ENCODE measurements at regions not wholly inside any gene's neighbourhood (a gene's known extent, or its start where the extent isn't known, plus 50 kb on each side); places are given as distances from the start of the nearest gene placed in this dataset.

DNA sequence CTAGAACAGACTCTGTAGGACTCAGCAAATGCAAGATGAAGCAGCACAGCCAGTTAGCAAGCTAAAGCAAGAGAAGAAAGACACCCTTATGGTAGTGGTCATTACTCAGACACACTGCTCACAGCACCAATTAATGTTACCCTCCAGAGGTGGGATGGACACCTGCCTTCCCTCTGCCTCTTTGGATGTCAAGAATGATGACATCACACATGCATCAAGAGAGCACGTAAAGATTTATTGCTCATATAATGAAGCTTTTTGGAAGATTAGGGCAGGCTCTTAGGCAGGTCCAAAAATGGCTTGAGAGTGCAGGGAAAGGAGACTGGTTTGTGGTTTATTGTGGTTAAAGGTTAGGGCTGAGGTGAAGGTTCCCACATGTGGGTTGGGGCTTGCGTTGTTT lies 137.0 kb downstream of the PRDM13 start:
- Mint-ChIP-seq H3K27me3 (peaks cover 29% of the 10 kb centered on the region), H3K4me1 (no peaks in the 10 kb centered on the region), H3K9me3 (ENCODE audit: low read depth) (no peaks in the 10 kb centered on the region), H3K4me3 (no peak overlapping the region), H3K27ac (no peak overlapping the region), H3K36me3 (ENCODE audit: low read depth) (no peaks in the 10 kb centered on the region)
- ChIA-PET POLR2A (no interaction called here), CTCF (no interaction called here)
- DNase-seq (no peak), ATAC-seq (no peak)
- intact Hi-C loops (cut with DNase I, micrococcal nuclease) = no loop called here

DNA sequence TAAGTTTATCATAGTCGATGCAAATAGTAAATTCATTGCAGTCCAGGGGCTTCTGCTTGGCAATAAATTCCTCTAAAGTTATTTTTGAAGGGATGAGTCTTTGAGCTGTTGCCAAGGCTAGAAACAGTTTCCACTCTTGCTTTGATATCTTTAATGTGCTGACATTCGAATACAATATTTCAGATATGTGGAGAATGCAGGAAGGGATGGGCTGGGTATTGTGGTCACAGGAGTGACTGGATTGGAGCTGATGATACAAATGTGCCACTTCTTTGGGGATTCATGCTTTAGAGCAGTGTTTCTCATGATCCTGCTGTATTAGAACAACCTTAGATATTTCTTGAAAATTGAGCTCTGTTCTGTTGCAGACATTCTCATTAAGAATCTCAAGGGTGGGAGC lies 139.0 kb downstream of the PRDM13 start:
- H3K27ac Mint-ChIP-seq = no peak overlapping the region
- ATAC-seq (no peak), DNase-seq (no peak)
- POLR2A ChIA-PET = no interaction called here
- no peaks in the 10 kb centered on the region for H3K4me1 Mint-ChIP-seq
- peaks cover 21% of the 10 kb centered on the region for H3K27me3 Mint-ChIP-seq
- no peaks in the 10 kb centered on the region for H3K36me3 Mint-ChIP-seq (ENCODE audit: low read depth)
- CTCF ChIA-PET = interaction anchor here (0.7 to 4.7 kb wide), 15 partner anchors 10 to 1016 kb away, joined by 3 to 32 read pairs (median 5); no protein-coding TSS in a partner anchor
- no peak overlapping the region for H3K4me3 Mint-ChIP-seq
- intact Hi-C loops (cut with DNase I, micrococcal nuclease) = loop anchor here (1.0 to 5.0 kb wide), 4 partner anchors 157 to 413 kb away; no protein-coding TSS in a partner anchor
- no peaks in the 10 kb centered on the region for H3K9me3 Mint-ChIP-seq (ENCODE audit: low read depth)

DNA sequence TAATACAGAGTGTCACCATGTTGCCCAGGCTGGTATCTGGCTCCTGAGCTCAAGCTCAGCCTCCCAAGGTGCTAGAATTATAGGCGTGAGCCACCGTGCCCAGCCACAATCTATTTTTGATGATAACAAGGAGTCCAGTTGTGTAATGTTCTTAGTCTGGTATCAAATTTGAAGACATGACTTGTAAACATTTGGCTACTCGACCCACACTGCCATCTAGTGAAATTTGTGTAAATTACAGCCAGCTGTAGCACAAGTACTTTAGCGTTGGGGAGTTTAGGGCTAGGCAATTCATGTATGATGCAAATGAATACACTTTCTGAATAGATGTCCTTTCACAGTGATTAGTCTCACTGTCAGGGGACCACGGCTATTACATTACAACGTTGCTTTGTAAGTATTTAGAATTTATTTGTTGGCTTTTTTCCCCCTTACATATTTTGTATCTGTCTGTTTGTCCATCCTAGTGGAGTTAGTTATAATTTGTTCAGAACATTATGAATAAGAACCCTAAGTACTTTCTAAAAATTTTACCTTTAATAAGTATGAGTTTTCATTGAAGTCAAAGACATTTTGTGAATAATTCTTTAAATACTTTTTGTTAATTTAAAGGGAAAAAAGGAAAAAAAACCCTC lies 139.7 kb downstream of the PRDM13 start:
- ChIA-PET POLR2A (no interaction called here), CTCF (interaction anchor here (0.9 to 4.7 kb wide), 19 partner anchors 10 to 1016 kb away, joined by 3 to 32 read pairs (median 4); no protein-coding TSS in a partner anchor)
- Mint-ChIP-seq H3K36me3 (ENCODE audit: low read depth) (no peaks in the 10 kb centered on the region), H3K27ac (no peak overlapping the region), H3K27me3 (peaks cover 21% of the 10 kb centered on the region), H3K4me1 (no peaks in the 10 kb centered on the region), H3K4me3 (no peak overlapping the region), H3K9me3 (ENCODE audit: low read depth) (no peaks in the 10 kb centered on the region)
- intact Hi-C loops (cut with DNase I, micrococcal nuclease) = loop anchor here (1.0 to 5.0 kb wide), 4 partner anchors 158 to 414 kb away; no protein-coding TSS in a partner anchor
- DNase-seq = peak; percentile 61
- peak; percentile 73 for ATAC-seq

DNA sequence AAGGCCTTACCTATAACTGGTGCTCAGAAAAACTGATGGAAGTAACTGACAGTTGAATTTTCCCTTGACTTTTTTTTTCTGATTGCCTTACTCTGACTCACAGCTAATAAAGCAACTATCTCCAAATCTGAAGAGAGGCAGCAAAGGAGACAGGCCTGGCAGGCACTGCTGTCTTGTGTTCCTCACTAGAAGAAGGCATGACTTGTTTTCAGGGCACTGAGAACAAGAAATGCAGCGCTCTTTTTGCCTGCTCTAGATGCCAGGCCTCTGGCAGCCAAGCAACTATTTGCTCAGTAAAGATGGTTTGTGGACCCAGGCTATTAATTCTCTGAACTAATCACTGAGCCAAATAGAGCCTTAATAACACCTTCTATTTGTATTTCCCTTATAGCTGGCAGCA lies 155.1 kb downstream of the PRDM13 start:
- Mint-ChIP-seq H3K36me3 (ENCODE audit: low read depth) (no peaks in the 10 kb centered on the region), H3K4me1 (no peaks in the 10 kb centered on the region), H3K27me3 (peaks cover 6% of the 10 kb centered on the region), H3K9me3 (ENCODE audit: low read depth) (no peaks in the 10 kb centered on the region), H3K4me3 (no peak overlapping the region), H3K27ac (no peak overlapping the region)
- ChIA-PET POLR2A (no interaction called here), CTCF (interaction anchor here (1.0 kb wide), 1 partner anchor 15 kb away, joined by 3 read pairs; no protein-coding TSS in a partner anchor)
- intact Hi-C loops (cut with DNase I, micrococcal nuclease) = no loop called here
- DNase-seq = no peak
- ATAC-seq = no peak

DNA sequence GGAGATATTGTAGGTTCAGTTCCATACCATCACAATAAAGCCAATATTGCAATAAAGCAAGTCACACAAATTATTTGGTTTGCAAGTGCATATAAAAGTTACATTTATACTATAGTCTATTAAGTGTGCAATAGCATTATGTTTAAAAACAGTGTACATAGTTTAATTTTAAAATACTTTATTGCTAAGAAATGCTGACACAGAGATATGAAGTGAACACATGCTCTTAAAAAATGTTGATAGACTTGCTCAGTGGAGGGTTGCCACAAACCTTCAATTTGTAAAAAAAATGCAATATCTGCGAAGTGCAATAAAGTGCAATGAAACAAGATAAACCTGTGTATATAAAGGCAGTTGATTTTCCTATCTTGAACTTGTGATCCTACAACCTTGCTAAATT lies 161.5 kb downstream of the PRDM13 start:
- ChIA-PET POLR2A (no interaction called here), CTCF (no interaction called here)
- intact Hi-C loops (cut with DNase I, micrococcal nuclease) = no loop called here
- Mint-ChIP-seq H3K27me3 (peaks cover 11% of the 10 kb centered on the region), H3K27ac (no peak overlapping the region), H3K4me1 (no peaks in the 10 kb centered on the region), H3K9me3 (ENCODE audit: low read depth) (peaks cover 2% of the 10 kb centered on the region), H3K36me3 (ENCODE audit: low read depth) (no peaks in the 10 kb centered on the region), H3K4me3 (no peak overlapping the region)
- ATAC-seq (no peak), DNase-seq (no peak)

DNA sequence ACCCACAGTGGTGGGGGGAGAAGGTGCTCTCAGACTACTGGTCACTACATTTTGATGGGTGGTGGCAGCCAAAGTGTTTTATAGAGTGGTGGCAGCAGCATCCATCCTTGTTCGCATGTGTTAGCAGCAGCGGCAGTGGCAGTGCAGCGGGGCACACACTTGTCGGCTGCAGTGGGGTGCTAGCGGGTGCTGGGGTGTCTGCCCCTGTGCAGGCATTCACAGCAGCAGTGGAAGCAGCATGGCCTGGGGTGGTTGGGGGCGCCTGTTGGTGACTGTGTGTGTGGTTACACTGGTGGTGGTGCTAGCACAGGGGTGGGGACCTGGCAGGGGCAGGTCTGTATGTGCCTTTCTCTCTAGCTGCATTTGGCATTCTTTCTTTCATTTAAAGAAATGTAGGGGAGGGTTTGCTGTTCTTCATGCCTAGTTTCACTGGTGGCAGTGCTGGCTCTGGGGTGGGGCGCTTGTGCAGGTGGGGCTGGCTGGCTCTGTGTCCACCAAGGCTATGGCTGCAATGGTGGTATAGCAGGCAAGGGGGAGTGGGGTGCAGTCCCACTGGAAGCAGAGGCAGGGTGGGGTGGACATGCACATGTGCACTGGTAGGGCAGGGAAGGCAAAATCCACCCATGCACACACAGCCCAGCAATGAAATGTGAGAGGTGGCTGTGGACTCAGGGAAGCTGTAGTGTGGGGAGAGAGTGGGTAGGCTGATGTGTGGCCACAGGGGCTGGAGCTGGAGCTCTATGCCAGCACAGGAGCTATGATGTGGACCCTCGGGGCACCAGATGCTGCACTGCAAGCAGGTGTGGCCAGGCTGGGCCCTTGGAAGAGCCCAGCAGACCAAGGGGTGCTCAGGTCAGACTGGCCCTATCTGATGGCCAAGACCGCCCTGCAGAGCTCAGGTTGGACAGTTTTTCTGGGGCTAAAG lies 173.3 kb downstream of the PRDM13 start:
- Mint-ChIP-seq H3K4me3 (no peak overlapping the region), H3K27me3 (peaks cover 29% of the 10 kb centered on the region), H3K4me1 (no peaks in the 10 kb centered on the region), H3K9me3 (ENCODE audit: low read depth) (no peaks in the 10 kb centered on the region), H3K27ac (no peak overlapping the region), H3K36me3 (ENCODE audit: low read depth) (no peaks in the 10 kb centered on the region)
- ATAC-seq = no peak
- ChIA-PET CTCF (no interaction called here), POLR2A (no interaction called here)
- no peak for DNase-seq
- intact Hi-C loops (cut with DNase I, micrococcal nuclease) = no loop called here

DNA sequence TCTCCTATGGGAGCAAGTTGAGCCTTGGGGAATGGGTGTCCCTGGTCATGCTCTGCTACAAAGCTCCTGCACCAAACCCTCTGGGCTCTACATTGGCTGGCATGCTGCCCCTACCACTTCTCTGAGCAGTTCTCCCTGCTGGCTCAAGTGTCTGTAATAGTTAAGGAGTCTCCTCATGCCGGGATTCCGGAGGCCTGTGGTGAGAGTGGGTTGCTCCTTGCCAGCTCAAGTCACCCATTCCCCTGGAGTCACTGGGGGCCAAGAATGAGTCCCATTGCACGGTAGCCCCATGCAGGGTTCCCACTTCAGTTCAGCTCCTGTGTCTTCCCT lies 173.9 kb downstream of the PRDM13 start:
- intact Hi-C loops (cut with DNase I, micrococcal nuclease) = no loop called here
- no peak overlapping the region for H3K4me3 Mint-ChIP-seq
- no peak for ATAC-seq
- no peaks in the 10 kb centered on the region for H3K4me1 Mint-ChIP-seq
- no peak for DNase-seq
- no peaks in the 10 kb centered on the region for H3K36me3 Mint-ChIP-seq (ENCODE audit: low read depth)
- ChIA-PET CTCF (no interaction called here), POLR2A (interaction anchor here (0.6 kb wide), 1 partner anchor 57 kb away, joined by 3 read pairs; no protein-coding TSS in a partner anchor)
- no peak overlapping the region for H3K27ac Mint-ChIP-seq
- H3K9me3 Mint-ChIP-seq (ENCODE audit: low read depth) = no peaks in the 10 kb centered on the region
- peaks cover 29% of the 10 kb centered on the region for H3K27me3 Mint-ChIP-seq

DNA sequence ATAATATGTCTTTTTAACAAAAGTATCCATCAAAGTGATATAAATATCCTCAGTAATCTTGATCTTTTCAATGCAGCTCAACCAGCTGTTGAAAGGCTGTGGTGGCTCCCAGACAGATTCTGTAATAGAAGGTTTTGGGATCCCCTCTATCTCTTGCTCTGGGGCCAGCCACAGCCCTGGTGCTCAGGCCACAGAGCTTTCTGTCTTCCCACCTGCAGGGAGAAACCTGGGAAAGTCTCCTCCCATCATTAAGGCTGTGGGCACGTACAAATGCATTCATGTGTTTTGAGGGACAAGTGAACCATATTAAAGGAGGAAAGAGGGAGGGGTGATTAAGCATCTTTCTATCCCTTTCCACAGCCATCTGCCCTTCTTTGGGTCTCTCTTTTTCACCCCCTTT lies 183.1 kb downstream of the PRDM13 start:
- POLR2A ChIA-PET = no interaction called here
- Mint-ChIP-seq H3K36me3 (ENCODE audit: low read depth) (no peaks in the 10 kb centered on the region), H3K27me3 (peaks cover 24% of the 10 kb centered on the region), H3K9me3 (ENCODE audit: low read depth) (no peaks in the 10 kb centered on the region), H3K4me3 (no peak overlapping the region), H3K27ac (no peak overlapping the region), H3K4me1 (no peaks in the 10 kb centered on the region)
- ATAC-seq (no peak), DNase-seq (no peak)
- CTCF ChIA-PET = no interaction called here
- intact Hi-C loops (cut with DNase I, micrococcal nuclease) = no loop called here

DNA sequence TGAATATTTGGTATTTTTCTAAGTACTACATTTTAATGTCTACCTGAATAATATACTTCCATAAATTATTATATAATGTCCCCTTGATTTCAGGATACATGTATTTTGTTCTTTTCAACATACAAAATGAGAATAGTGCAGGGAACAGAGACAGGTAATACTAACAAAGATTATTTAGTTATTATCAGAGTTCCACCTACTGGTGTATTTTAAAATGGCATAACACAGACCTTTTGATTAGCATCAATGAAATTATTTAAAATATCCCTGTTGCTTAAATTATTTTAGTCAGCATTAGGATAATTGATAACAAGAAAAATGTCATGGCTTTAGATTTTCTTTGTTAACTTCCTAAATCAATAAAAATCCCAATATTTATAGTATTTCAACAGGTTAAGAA lies 184.0 kb downstream of the PRDM13 start:
- ChIA-PET CTCF (interaction anchor here (0.7 kb wide), 2 partner anchors 55 to 322 kb away, joined by 3 read pairs; no protein-coding TSS in a partner anchor), POLR2A (no interaction called here)
- intact Hi-C loops (cut with DNase I, micrococcal nuclease) = no loop called here
- Mint-ChIP-seq H3K4me1 (no peaks in the 10 kb centered on the region), H3K4me3 (no peak overlapping the region), H3K27me3 (peaks cover 24% of the 10 kb centered on the region), H3K27ac (no peak overlapping the region), H3K36me3 (ENCODE audit: low read depth) (no peaks in the 10 kb centered on the region), H3K9me3 (ENCODE audit: low read depth) (no peaks in the 10 kb centered on the region)
- ATAC-seq (no peak), DNase-seq (no peak)

DNA sequence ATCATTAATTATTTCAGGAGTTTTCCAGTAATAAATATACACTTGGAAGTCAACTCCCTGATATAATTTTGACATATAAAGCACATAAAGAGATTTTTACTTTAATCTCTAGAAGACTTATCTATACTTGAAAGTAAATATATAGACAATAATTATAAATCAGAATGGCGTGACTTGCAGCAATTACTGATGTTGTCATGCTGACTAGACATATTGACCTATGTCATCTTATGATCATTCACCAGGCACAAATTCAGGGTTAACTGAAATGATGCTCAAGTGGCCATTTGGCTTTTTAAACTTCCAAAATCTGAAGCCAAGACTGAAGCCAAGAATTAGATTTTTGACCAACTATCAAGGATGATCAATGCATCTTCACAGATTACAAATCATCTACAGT lies 192.2 kb downstream of the MCHR2 start:
- ChIA-PET POLR2A (no interaction called here), CTCF (interaction anchor here (1.6 kb wide), 1 partner anchor 9 kb away, joined by 3 read pairs; no protein-coding TSS in a partner anchor)
- Mint-ChIP-seq H3K4me3 (no peak overlapping the region), H3K27me3 (peaks cover 14% of the 10 kb centered on the region), H3K4me1 (no peaks in the 10 kb centered on the region), H3K27ac (no peak overlapping the region), H3K9me3 (ENCODE audit: low read depth) (no peaks in the 10 kb centered on the region), H3K36me3 (ENCODE audit: low read depth) (no peaks in the 10 kb centered on the region)
- ATAC-seq (no peak), DNase-seq (no peak)
- intact Hi-C loops (cut with DNase I, micrococcal nuclease) = no loop called here

DNA sequence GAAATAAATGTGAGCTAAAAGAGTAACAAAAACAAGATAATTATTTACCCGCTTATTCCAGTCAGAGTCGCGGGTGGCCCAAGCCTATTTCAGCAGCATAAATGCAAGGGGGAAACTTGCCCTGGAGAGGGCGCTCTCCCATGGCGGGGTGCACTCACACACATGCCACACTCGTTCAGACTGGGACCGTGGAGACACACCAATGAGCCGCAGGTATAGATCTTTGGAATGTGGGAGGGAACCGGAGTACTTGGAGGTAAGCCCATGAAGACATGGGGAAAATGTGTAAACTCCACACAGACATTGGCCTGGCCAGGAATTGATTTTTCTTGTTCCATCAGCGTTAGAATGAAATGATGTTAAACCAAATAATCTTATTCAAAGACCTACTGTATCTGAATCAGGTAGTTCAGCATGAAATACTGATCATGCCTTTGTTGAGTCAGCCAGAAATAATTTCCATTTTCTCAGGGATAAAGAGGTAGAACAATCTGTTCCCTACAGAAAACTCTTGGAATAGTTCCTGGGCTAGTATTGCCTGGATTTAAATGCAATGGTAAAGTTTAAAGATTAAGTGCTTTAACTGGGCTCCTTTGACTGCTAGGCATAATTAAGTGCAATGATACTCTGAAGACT lies 191.5 kb downstream of the MCHR2 start:
- H3K4me1 Mint-ChIP-seq = no peaks in the 10 kb centered on the region
- intact Hi-C loops (cut with DNase I, micrococcal nuclease) = no loop called here
- ChIA-PET POLR2A (no interaction called here), CTCF (interaction anchor here (1.6 kb wide), 1 partner anchor 9 kb away, joined by 3 read pairs; no protein-coding TSS in a partner anchor)
- no peaks in the 10 kb centered on the region for H3K9me3 Mint-ChIP-seq (ENCODE audit: low read depth)
- peak; percentile 12 for DNase-seq
- no peaks in the 10 kb centered on the region for H3K36me3 Mint-ChIP-seq (ENCODE audit: low read depth)
- no peak overlapping the region for H3K27ac Mint-ChIP-seq
- peaks cover 16% of the 10 kb centered on the region for H3K27me3 Mint-ChIP-seq
- no peak overlapping the region for H3K4me3 Mint-ChIP-seq
- no peak for ATAC-seq
